ENCODE measurements at regions not wholly inside any gene's neighbourhood (a gene's known extent, or its start where the extent isn't known, plus 50 kb on each side); places are given as distances from the start of the nearest gene placed in this dataset.
"Not testable (repeated sequence)": the region's sequence is repeated elsewhere in the genome, so short reads cannot be mapped to it uniquely, and the experiment has no call there.

DNA sequence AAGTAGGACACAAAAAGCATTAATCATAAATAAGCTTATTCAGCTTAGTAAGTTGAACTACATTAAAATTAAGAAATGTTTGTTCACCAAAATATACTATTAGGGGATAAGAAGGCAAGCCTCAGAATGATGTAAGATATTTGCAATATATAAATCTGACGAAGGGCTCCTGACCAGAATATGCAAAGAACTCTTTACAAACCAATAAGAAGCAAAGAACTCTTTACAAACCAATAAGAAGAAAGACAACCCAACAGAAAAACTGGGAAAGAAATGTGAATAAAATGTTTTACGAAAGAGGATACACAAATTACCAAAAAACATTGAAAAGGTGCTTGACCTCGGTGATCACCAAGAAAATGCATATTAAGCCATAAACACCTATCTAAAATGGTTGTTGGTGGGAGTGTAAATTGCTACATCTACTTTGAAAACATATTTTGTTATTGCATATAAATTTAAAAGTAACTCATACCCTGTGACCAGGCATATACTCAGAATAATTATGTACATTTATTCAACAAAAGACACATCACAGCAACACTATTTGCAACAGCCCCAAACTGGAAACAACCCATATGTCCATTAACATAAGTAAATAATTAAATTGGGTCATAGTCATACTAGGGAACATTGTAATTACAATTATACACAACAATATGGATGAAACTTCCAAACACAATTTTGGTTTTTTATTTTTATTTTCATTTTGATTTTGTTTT, 83.3 kb upstream of the CTBP2 start:
- H3K4me3 ChIP-seq (ENCODE audit: low read depth, low read length), result no peak overlapping the region
- TF ChIP-seq, protein P1, sequence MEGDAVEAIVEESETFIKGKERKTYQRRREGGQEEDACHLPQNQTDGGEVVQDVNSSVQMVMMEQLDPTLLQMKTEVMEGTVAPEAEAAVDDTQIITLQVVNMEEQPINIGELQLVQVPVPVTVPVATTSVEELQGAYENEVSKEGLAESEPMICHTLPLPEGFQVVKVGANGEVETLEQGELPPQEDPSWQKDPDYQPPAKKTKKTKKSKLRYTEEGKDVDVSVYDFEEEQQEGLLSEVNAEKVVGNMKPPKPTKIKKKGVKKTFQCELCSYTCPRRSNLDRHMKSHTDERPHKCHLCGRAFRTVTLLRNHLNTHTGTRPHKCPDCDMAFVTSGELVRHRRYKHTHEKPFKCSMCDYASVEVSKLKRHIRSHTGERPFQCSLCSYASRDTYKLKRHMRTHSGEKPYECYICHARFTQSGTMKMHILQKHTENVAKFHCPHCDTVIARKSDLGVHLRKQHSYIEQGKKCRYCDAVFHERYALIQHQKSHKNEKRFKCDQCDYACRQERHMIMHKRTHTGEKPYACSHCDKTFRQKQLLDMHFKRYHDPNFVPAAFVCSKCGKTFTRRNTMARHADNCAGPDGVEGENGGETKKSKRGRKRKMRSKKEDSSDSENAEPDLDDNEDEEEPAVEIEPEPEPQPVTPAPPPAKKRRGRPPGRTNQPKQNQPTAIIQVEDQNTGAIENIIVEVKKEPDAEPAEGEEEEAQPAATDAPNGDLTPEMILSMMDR (IDR thresholded peaks at IDR 0.05; ENCODE audit: low read depth, low read length), result no peak

DNA sequence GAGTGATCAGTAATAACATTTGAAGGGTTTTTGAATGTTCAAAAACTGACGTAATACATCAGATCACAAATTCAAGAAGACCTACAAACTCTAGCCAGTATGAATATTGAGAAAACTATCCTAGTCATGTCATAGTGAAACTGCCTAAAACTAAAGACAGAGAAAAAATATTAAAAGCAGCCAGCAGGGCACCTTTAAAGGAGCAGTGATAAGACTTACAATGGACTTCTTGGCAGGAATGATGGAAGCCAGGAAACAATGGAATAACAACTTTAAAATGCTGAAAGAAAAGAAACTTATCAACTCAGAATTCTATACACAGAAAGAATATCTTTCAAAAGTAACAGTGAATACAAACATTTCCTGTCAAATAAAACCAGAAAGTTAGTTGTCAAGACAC, 78.3 kb upstream of the CTBP2 start:
- TF ChIP-seq, protein P1 (IDR thresholded peaks at IDR 0.05; ENCODE audit: low read depth, low read length), result no peak
- H3K4me3 ChIP-seq (ENCODE audit: low read depth, low read length), result no peak overlapping the region

DNA sequence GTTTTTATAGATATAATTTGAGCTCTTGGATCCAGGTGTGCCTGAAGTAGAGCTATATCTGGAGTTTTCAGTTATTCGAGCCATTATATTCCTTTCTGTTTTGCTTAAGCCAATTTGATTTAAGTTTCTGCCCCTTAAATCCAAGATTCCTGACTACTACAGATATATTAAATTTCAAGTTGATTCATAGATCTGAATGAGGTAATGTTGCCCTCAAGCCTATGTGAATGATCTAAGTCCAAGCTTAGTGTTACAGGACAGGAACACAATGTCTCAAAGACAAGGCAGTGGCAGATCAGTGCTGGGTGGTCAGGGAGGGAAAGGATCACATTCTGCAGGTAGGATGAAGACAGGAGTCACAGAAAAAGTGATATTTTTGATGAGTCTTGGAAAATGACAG, 75.7 kb upstream of the CTBP2 start:
- no peak overlapping the region for H3K4me3 ChIP-seq (ENCODE audit: low read depth, low read length)
- TF ChIP-seq, protein P1 (IDR thresholded peaks at IDR 0.05; ENCODE audit: low read depth, low read length), result no peak

DNA sequence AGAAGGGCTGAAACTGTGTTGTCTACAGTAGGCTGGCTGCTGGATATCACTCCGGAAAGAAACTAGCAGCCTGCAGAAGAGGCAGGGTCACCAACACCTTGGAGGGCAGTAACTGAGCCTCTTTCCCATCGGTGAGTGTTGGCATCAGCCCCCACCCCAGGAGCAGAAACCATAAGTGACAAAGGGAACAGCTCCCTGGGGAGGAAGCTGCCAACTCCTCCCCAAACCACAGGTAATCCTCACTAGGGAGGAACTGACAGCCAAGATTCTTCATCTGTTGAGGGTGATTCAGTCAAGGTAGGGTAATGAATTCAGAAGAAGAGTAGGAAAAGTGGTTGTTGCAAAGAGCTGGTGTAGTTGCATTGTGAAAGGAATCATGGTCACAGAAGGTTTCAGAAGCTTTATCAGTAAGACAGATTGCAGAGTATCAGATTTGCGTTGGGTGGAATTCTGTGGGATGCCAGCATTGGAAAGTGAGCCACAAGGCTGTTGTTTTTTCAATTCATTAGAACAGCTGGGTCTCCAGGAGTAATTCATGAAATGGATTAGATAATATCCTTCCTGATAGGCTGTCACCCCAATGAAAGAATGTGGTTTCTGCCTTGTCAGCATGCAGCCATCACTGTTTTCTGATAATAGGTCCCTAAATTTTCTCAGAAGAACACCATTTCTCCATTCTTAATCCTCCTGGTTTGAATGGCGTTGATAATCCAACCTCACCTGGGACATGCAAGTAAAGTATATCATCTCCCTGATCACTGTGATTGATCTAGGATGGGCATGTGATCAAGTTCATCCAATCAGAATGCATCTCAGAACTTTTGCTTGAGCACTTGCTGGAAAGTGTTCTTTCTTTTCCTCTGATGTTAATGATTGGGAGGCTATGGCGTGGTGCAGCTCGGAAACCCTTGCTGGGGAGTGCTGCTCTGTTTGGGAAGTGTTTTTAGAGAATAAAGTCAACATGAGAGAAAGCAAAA, 75.0 kb upstream of the CTBP2 start:
- no peak overlapping the region for H3K4me3 ChIP-seq (ENCODE audit: low read depth, low read length)
- TF ChIP-seq, protein P1 (IDR thresholded peaks at IDR 0.05; ENCODE audit: low read depth, low read length), result no peak

DNA sequence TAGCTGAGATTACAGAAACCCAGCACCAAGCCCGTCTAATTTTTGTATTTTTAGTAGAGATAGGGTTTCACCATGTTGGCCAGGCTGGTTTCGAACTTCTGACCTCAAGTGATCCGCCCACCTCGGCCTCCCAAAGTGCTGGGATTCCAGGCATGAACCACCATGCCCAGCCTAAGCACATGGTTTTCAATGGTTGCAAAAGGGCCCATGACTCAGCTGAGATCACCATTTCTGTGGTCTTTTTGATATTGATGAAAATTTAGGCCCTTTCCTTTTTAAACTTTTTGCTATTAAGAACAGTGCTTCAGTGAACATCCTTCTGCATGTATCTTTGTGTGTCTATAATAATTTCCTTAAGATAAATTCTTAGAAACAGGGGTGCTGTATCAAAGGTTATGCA, 74.2 kb upstream of the CTBP2 start:
- H3K4me3 ChIP-seq (ENCODE audit: low read depth, low read length), result not testable (repeated sequence)

DNA sequence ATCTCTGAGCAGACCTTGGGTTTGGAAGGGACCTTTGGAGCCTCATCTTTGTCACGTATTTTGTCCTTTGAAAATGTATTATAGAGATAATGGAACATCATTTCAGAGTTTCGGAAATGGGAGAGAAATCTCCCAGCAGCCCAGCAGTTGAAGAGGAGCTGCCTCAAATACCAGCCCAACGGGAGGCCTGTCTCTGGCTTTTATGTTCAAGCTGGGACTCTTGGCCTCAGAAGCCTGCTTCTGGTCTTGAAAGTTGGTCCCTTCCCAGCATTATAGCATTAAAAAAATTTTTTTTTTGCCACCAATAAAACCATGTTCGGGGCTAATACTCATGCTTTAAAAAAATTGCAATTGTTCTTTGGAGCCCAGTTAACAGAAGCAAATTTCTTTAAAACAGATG, 73.4 kb upstream of the CTBP2 start:
- TF ChIP-seq, protein P1 (IDR thresholded peaks at IDR 0.05; ENCODE audit: low read depth, low read length), result no peak
- H3K4me3 ChIP-seq (ENCODE audit: low read depth, low read length), result no peak overlapping the region

DNA sequence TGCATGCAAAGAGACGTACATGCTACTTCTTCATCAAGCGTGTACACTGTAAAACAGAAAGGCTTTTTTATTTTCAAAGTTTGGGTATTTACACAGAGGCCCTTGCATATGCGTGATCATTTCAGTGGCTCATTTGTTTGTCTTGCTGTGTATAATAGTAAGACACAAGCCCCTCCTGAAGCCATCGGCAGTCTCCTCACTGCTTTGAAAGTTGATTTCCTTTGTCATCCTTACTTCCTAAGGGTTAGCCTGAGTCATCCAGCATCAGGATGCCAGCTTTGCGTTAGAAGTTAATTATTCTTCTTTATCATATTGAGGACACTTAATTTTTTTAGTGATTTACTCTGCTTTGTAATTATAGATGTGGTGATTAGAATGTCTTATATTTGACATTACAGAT, 72.5 kb upstream of the CTBP2 start:
- TF ChIP-seq, protein P1 (IDR thresholded peaks at IDR 0.05; ENCODE audit: low read depth, low read length), result no peak
- H3K4me3 ChIP-seq (ENCODE audit: low read depth, low read length), result peak overlapping the region; percentile 3; the same call in 1 of the 2 replicates

Data from WI38 (cell line).